Non-pigmented ciliary epithelial cell (primary cell): ENCODE measurements at regions not wholly inside any gene's neighbourhood (a gene's known extent, or its start where the extent isn't known, plus 50 kb on each side); places are given as distances from the start of the nearest gene placed in this dataset.
"Not testable (repeated sequence)": the region's sequence is repeated elsewhere in the genome, so short reads cannot be mapped to it uniquely, and the experiment has no call there.

Experiments
- DNase-seq: peaks from one replicate; pipeline ENCODE4 v3.0.0-alpha.2; 2010; ENCODE audit warnings: low read depth

GRCh38 chr15:38961931-38962330, 397.3 kb upstream of the RASGRP1 start:
- no peak for DNase-seq

- DNase-seq = no peak
Measured at GRCh38 chr15:38972831-38973230, 408.2 kb upstream of the RASGRP1 start.

- DNase-seq = no peak
Measured at GRCh38 chr15:38975282-38975990, 410.8 kb upstream of the RASGRP1 start.

GRCh38 chr15:38991126-38991525, 426.5 kb upstream of the RASGRP1 start:
- no peak for DNase-seq

GRCh38 chr15:38991701-38992100, 427.1 kb upstream of the RASGRP1 start:
- DNase-seq = no peak

GRCh38 chr15:38992506-38992905, 427.9 kb upstream of the RASGRP1 start:
- DNase-seq = no peak

GRCh38 chr15:38992930-38993329, 428.3 kb upstream of the RASGRP1 start:
- no peak for DNase-seq

GRCh38 chr15:38994310-38994709, 429.7 kb upstream of the RASGRP1 start:
- no peak for DNase-seq

GRCh38 chr15:38996111-38996631, 431.6 kb upstream of the RASGRP1 start:
- peak; percentile 82 for DNase-seq

- no peak for DNase-seq
Measured at GRCh38 chr15:38997841-38998240, 433.2 kb upstream of the RASGRP1 start.

- no peak for DNase-seq
Measured at GRCh38 chr15:39000008-39000734, 435.6 kb upstream of the RASGRP1 start.

GRCh38 chr15:39009740-39010139, 445.1 kb upstream of the RASGRP1 start:
- DNase-seq = no peak

- DNase-seq = not testable (repeated sequence)
Measured at GRCh38 chr15:39011066-39011465, 446.5 kb upstream of the RASGRP1 start.

- no peak for DNase-seq
Measured at GRCh38 chr15:39013262-39013661, 448.6 kb upstream of the RASGRP1 start.

GRCh38 chr15:39014682-39015081, 450.1 kb upstream of the RASGRP1 start:
- DNase-seq = no peak

GRCh38 chr15:39016706-39017105, 452.1 kb upstream of the RASGRP1 start:
- DNase-seq = no peak

GRCh38 chr15:39018966-39019365, 454.4 kb upstream of the RASGRP1 start:
- DNase-seq = no peak

- no peak for DNase-seq
Measured at GRCh38 chr15:39021341-39021740, 456.7 kb upstream of the RASGRP1 start.

GRCh38 chr15:39022532-39023305, 458.1 kb upstream of the RASGRP1 start:
- DNase-seq = no peak

GRCh38 chr15:39025321-39025720, 460.7 kb upstream of the RASGRP1 start:
- no peak for DNase-seq

GRCh38 chr15:39025881-39026280, 461.3 kb upstream of the RASGRP1 start:
- no peak for DNase-seq

GRCh38 chr15:39028069-39028468, 463.5 kb upstream of the RASGRP1 start:
- DNase-seq = no peak

GRCh38 chr15:39029741-39030140, 465.1 kb upstream of the RASGRP1 start:
- no peak for DNase-seq
